DMS79 (cell line): ENCODE measurements at regions not wholly inside any gene's neighbourhood (a gene's known extent, or its start where the extent isn't known, plus 50 kb on each side); places are given as distances from the start of the nearest gene placed in this dataset.

Experiments used
- DNase-seq: peaks from one replicate; lab custom pipeline; 2025; lab: John Stamatoyannopoulos, UW

DNA sequence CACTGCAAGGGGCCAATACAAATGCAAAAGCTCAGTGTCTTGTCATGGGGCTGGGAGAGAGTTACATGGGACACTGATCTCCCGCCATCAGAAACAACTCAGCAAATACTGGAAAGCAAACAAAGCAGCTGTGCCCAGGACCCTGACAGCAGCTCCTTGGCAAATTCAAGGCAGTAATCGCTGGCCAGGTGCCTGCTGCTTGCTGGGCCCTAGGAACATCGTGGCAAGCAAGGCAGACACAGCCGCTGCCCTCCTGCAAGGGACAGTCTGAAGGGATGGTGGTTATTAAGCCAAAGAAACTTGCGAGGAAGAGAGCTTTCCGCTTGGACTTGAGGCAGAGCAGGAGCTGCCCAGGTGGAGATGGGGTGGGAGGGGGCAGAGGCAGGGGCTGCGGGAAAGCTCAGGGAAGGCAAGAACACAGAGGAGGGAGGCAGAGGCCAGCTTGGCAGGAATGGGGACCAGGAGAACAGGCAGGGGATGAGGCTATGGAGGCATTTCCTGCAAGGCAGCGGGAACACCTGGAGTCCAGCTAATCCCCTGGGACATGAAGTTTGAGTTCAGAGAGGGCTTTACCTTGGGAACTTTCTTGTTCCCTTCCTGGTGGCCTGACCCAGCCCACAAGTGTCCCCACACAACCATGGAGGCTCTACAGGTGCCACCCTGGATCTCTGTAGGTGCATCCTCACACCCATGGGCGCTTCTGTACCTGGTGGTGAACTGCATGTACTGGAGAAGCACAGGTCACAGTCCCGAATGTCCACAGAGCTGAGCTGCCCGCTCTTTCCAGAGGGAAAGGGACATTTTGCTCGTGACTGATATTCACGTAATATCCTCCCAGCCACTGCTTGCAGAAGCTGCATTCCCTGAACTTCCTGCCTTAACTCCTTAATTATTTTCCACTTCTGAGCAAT is 78.7 kb upstream of the ATP2B2 start:
- DNase-seq = no peak

DNA sequence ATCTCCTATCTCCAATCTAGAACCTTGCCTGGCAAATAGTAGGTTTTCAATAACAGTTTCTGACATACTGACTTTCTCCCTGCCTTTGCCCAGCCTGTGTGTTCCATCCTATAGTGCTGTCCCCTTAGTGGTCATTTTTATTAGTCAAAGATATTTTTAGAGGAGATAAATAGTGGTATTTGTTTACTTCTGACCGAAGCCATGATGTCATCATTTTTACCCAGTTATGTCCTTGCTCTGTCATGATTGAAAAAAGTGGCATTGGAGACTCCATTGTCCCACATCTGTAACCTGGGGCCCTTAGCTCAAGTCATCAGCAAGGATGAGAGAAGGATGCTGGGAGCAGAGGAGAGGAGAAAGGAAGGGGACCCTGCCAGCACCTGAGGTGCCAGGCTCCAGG is 80.6 kb upstream of the ATP2B2 start:
- no peak for DNase-seq

DNA sequence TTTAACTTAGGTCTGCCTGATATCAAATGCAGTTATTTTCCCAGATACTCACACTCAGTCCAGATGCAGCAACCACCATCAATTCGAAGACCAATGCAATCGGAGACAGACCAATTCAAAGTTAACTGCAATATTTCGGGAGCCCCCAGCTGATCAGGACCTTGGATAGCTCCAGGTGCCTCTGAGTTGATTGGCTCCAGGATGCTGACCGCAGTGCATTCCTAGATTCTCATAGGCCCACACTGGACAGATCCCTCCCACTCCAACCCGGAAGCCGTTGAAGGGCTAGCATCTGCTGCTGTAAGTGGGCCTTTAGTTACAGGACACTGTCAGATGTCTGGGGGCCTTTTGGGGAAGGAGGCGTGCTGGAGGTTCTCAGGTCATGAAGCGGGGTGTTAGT is 89.5 kb upstream of the ATP2B2 start:
- no peak for DNase-seq

DNA sequence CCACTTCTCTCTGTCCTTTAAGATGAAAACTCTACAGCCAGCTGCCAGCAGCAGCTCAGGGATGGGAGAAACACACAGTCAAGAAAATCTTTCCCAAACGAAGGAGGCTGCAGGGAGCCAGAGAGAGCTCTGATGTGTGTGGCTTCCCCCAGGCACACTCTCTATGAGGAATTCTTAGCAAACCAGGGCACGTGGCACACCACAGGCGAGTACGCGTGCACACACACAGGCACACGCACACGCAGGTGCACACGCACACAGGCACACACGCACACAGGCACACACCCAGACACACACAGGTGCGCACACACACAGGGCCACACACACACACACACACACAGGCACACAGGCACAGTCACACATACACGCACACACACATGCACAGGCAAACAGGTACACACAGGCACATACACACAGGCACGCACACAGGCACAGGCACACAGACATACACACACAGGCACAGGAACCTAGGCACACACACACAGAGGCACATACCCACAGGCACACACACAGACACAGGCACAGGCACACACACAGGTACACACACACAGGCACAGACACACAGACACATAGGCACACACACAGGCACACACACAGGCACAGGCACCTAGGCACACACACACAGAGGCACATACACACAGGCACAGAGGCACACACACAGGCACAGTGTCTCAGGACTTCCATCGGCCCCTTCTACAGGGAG is 91.5 kb upstream of the ATP2B2 start:
- no peak for DNase-seq

DNA sequence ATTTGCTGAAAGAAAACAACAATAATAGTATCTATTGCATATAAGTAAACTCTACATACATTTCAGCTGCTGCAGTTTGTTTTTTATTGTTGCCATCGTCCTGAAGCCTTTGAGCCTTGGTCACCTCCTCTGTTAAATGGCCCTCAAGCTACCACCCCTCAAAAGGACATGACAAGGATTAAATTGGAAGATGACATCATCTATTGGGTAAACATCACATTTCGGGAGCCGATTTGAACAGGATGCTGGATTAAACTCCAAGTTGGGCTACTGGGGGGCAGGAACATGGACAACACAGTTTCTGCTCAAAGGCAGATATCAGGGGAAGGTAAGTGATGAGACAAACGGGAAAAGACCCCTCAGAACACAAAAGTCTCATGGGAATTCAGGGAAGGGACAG is 92.3 kb upstream of the ATP2B2 start:
- DNase-seq = no peak

DNA sequence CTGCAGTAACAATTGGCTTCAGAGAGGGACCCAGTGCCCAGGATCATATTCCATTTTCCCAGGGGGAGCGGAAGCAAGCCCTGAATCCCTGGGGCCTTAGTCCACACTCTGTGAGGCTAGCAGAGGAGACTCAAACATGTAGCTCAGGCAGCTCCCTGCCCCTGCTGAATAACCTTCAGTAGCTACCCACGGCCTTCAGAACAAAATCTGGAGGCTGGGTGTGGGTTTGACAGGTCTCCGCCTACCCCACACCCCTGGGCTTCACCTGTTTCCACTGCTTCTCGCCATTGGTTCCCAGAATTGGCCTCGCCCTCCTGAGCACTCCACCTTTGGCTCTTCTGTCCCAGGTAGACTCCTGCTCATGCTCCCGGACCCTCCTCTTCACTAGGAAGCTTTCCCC is 93.6 kb upstream of the ATP2B2 start:
- DNase-seq = no peak

DNA sequence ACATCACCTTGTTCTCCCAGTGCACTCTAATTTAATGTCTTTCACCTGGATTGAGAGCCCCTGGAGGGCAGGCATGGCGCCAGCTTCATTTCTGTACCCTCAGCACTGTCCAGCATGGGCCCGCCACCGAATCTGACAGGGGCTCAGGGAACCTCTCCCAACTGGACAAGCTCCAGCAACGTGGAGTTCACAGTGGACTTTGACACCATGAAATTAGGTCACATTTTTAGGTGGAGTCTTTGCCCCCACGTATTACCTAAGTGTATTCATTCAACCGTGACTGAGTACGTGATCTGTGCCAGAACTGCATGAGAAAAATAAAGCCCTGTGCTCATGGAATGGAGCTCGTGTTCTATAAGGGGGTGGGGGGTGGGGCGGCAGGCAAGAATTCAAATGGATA is 94.1 kb upstream of the ATP2B2 start:
- DNase-seq = peak; percentile 2

DNA sequence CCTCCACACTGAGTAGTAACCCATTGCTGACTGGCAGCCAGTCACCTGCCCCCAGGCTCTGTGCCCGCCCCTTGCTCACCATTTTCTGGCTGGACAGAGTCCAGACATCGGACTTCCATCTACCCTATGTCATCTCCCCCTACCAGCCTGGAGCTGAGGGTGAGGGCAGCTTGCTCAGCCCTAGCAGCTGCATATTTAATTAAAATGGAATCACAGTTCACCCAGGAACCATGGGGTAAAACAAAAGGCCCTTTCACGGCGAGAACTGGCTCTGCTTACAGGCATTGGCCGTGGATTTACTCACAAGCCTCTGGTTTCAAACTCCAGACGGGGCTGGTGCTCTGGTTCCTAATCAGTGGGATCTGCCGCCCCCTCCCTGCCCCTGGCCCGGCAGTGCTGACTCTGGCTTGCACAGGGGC is 94.9 kb upstream of the ATP2B2 start:
- no peak for DNase-seq

DNA sequence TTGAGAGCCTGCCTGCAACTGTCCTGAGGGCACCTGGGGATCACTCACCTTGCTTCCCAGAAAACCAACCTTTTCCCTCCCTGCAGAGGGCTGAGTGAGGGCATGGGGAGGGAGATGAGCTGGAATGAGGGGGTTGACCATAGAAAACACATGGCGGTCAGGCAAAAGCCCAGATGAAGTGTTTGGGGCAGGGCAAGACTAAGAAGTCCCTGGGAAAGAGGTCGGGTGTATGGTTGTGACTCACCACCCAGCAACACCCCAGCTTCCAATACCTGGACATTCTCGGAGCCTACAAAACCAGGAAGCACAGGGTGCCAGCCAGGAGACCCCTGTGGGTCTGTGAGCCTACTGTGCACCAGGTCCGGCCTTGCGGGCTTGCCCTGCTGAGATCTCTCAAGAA is 95.3 kb upstream of the ATP2B2 start:
- DNase-seq = no peak

DNA sequence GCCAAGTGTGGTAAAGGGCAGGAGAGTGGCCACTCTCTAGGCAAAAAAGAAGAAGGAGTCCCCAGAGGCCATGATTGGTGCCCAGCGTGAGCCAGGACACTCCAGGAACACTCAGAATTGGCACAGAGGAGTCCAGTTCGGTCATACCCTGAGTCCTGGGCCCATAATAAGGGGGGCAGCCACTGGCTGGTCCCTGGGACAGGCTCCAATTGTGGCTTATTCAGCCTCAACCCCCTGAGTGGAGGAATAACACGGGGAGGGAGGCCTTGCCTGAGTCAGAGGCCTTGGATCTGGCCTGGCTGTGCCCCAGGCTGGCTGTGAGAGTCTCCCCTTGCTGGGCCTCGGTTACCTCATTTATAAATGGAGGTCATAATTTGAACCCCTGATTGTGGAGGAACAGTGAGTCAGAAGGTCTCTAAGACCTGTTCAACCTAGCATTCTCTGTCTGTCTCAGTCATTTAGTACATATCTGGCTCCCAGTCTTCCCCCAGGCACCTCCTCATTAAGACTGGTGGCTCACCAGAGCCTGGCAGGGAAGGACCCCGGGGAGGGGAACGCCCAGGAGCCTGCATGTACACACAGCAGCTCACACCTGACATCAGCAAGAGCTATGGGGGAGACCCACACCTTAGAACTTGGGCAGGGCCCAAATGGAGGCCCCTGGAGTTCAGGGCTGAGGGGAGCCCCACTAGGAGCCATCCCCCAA is 95.9 kb upstream of the ATP2B2 start:
- no peak for DNase-seq

DNA sequence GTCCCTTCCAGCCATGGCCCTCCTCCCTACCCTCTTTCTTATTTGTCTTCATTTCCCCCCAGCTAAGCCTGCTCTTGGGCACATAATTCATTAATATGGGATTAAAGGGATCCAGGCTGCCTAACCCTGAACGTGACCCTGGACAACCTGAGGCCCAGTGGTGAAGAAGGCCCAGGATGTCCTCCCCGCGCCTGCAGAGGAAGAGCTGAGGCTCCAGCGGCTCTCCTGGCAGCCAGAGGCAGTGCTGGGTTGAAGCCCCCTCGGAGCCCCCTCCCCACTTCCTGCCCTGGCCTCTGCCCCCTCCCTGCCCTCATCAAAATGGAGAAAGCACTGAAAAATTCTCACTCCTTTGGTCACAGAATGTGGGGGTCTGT is 96.5 kb upstream of the ATP2B2 start:
- no peak for DNase-seq

DNA sequence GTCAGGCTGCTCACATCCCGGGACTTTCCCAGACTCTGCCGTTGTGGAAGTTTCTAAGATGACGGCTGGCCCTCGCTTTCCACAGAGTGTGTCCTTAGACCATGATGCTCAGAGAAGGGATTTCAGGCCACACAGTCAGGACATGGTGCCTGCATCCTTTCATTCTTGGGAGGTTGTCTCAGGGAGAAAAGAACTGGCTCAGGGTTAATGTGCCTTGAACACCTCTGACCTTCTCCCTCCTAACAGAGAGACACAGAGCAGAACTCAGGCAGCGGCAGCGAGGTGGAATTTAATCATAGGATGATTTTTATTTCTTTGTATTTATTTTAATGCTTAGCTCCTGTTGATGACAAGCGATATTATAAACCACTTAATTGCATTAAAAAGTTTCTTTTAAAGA is 96.9 kb upstream of the ATP2B2 start:
- no peak for DNase-seq

DNA sequence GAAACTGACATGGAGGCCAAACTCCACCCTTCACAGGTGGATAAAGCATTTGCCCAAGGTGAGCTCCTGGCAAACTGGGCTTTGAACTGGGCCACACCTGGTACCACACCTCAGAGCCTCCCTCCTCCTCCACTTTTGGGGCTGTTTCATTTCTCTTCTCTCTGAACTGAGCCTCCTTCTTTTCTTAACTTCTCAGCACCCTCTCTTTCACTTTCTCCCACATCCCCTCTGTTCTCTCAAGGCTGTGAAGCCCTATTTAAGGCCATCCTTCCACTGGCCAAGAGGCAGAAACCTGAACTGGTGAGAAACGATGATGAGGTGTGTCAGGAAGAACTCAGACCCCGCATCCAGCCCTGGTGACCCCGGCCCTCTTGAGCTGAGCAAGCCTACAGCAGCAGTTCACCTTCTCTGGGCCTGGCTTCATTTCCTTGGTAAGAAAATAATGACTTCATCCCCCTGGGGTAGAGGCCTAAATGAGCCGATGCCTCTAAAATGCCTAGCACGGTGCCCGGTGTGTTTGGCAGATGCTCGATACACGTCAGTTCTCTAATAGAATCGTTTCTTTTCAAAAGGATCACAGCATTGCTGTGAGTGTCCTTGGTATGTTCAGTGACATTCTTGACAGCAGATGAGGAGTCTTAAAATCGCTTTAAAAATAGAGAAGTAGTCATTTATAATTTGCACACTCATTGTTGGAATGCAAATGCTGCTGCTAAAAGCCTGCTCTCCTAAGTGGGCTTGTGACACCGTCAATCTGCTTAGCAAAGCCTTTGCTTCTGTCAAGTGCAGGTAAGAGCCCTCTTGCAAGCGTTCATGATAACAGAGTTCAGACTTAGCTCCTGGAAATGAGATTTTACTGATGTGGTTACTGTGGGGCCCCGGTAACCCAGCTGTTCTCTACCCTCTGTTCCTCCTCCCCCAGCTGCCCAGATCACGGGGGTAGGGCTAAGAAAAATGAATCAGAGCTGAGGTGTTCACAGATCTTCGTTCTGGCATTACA is 97.7 kb upstream of the ATP2B2 start:
- DNase-seq = peak; percentile 50

DNA sequence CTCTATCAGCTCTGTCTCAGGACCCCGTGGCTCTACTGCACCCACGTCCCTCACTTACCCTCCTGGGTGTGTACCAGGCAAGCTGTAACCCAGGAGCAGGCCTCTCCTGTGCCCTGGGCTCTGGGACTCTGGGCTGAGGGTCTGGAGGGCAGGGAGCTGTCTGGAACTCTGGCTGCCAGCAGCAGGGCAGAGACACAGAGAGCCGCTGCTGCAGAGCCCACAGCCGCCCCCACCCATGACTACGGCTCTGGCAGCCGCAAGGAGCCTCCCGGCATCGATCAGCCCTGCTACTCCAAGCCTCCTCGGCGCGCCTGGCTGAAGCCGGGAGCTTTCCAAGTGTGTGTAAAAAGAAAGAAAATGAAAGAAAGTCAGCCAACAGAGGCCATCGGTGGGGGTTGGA is 103.7 kb upstream of the ATP2B2 start:
- no peak for DNase-seq

DNA sequence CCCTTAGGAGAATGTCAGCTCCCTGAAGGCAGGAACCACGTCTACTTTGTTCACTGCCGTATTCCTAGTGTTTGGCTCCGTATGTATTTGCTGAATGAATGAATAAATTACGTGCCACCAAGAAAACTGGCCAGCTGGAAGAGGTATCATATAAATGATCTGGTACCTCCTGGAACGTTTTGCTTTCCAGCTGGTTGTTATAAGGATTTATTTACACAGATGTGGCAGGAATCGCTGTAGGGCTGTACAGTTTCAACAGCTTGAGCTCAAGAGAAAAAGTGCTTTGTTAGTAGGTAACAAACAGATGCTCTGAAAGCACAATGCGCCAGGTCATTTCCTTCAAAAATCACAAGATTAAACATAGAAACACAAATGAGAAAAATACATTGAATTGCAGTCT is 108.8 kb upstream of the ATP2B2 start:
- DNase-seq = no peak

DNA sequence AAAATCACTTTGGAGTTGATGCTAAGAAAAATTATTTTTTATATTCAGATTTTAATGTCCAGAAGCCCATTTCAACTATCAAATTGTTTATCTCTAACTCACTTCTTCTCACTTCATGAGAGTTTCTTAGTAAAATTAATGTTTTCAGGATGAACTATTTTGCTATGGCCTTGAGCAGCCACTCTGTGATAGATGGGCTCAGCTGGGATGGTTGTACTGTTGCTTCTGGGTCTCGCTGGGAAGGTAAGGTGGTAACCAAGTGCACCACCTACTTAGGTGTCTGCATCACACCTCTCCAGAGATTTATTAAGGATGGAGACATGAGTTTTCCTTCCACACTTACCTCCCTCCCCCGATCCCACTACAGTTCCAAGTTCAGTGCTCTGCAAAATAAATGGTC is 110.3 kb upstream of the ATP2B2 start:
- no peak for DNase-seq

DNA sequence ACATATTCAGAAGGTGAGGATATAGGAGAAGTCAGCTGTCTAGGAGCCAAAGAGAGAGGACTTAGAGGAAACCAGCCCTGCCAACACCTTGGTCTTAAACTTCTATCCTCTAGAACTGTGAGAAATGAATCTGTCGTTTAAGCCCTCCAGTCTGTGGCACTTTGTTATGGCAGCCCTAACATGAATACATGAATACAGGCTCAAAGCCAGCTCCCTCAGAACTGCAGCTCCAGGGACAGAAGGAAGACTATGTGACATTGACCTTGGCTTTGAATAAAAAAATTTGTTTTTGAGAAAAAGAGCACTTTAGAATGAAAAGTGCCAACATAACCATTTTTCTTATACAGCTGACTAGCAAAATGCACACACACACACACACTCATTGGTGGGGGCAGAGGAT is 110.9 kb upstream of the ATP2B2 start:
- DNase-seq = no peak

DNA sequence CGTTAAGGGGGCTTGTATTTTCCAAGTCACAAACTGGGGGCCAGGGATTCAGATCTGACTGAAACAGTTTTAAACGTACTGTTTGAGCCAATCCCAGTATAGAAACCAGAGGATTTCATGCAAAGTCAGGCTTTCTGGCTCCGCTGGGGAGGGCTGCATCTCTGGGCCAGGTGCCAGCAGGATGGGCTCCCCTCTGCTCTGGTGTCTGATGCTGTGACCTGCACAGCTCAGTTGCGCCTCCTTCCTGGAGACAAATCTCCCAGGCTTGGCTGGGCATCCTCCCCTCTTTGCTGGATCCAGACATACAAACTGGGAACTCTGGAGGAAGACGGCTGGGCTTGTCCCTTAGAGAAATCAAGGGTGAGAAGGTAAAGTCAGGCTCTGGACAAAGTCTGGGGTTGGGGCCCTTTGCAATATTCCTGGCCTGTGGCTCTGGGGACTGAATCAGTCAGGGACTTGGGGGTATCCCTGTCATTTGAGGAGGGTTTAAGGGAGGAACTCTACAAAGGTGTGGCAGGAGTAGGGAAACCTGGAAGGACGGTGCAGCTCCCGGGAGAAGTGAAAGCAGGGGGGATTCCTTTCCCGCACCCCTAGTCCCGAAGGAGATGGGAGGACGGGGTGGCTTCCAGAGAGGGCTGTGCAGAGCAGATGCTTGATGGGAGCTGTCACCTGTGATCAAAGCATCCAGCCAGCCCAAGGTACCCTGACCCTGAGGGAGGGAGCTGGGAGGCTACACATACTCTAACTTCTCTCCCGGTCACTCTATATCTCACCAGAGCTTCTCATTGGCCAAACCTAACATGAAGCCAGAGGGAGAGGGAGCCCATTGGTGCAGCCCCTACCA is 114.8 kb upstream of the ATP2B2 start:
- DNase-seq = no peak

DNA sequence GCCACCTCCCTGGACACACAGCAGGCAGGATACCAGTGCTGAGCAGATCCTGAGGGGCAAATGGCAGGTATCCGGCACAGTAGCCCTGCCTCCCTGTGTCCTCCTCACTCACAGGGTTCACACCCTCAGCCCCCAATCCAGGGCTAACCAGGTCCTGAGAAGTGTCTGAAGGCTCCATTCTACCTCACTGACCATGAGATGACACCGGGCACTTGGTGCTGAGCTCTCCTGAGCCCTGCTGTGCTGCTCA is 115.4 kb upstream of the ATP2B2 start:
- DNase-seq = no peak

DNA sequence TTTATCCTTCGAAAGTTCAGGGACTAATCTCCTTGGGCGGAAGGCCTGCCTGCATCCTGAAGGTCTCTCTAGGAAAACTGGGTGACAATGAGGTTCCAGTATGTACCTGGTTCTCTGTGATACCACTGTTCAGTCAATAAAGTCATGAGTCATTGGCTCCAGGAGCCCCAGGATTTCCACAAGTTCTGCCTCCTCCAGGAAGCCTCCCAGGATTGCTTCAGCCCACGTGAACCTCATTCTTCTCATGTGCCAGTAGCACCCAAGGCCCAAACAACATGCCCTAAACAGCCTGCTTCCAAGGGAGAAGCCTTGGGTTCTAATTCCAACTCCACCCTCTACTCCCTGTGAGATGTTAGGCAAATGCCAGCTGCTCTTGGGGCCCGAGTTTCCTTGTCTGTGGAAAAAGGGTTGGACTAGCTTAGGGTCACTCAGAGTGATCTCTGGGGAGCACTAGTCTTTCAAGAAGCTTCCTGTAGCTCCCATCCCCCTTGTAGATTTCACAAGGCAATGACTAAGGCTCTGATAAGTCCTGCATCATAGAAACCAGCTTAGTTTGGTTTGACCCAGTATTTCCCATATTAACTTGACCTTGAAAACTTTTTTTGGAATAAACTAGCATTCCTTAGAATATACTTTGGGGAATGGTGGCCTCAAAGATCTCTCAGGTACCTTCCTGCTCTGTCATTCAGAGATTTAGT is 118.3 kb upstream of the ATP2B2 start:
- DNase-seq = no peak

DNA sequence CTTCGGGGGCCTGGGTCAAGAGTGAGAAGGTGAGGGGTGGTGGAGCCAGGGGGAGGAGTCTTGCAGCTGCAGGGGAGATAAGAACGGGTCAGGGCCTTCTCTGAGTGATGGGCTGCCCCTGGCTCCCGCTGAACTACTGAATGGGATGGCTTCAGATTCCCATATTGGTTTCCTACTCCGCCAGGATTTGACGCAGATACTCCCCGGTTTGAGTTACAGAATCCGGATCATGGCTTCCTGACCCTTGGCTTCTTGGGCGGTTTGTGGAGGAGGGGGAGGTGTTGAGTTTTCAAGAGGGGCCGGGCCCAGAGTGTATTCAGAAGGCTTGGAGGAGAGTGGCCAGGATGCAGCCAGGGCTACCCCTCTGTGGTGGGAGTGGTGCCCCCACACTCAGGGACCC is 119.9 kb upstream of the ATP2B2 start:
- DNase-seq = no peak
